A172 (cell line): ENCODE measurements at regions not wholly inside any gene's neighbourhood (a gene's known extent, or its start where the extent isn't known, plus 50 kb on each side); places are given as distances from the start of the nearest gene placed in this dataset.

Source experiments
- DNase-seq: peaks from one replicate; pipeline ENCODE4 v3.0.0-alpha.2; 2015; ENCODE audit warnings: low spot score

DNA sequence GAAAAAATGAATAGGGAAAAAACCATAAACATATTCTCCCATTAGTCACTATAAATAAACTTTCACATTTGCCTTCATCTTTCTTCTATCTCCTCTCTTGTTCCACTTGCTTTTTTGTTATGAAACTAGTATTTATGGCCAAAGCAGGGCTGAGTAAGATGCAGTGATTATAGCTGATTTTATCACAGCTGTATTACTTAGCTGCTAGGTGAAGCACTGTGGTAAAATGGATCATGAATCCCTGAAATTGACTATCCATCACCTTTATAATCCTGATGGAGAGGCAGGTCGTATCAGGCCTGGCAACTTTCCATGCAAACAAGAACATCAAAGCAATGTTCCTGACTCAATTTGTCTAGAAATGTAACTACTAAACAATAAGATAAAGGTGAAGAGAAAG lies 471.6 kb downstream of the TUSC7 start:
- no peak for DNase-seq

DNA sequence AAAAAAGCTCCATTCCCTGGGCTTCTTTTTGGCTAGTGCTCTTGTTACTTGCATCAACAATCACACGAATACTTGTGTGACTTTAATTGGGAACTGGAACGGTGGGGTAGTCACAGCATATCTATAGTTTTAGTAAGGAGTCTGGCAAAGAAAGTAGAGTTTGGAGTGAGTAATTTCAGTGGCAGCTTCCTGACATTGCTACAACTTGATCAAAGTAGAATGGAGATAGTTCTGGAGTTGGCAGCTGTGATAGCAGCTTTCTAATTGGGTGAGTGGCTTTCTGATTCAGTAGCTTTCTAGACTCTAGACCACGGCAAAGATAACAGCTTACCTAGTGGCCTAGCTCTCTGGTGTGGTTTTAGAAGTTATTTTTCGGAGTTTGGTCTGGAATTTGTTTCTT lies 475.0 kb downstream of the TUSC7 start:
- DNase-seq, result no peak

DNA sequence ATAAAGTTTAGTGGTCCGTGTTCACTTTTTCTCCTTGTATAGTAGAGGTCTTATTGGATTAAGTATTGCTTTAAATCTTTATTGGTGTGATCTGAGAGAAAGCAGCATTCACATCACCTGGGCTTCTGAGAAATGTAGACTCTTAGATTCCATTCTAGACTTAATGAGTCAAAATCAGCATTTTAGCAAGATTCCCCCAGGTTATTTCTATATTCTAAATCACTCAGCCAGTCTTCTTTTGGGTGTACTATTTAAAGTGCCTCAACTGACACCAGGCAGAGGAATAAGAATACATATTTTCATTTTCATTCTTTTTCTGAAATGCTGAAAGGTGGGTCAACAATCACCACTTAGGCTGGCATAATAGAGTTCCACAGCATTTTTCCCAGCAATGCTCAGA lies 481.7 kb downstream of the TUSC7 start:
- DNase-seq, result no peak

DNA sequence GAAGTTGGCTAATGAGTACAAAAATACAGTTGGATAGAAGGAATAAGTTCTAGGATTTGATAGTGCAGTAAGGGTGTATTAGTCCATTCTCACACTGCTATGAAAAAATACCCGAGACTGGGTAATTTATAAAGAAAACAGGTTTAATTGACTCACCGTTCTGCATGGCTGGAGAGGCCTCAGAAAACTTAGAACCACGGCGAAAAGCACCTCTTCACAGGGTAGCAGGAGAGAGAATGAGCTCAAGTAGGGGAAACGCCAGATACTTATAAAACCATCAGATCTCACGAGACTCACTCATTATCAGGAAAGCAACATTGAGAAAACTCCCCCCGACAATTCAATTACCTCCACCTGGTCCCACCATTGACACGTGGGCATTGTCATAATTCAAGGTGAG lies 483.3 kb downstream of the TUSC7 start:
- no peak for DNase-seq

DNA sequence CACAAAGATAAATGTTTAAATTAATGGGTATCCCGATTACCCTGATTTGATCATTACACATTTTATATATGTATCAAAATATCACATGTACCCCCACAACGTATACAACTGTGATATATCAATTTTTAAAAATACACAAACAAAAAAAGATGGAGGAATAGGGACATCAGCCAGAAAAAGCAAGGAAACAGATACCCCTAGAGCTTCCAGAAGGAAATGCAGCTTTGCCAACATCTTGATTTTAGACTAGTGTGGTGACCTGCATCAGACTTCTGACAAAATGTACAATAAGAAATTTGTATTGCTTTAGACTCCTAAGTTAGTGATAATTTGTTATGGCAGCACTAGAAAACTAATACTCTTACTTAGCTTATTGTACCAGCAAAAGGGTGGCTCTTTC lies 483.8 kb downstream of the TUSC7 start:
- DNase-seq, result no peak

DNA sequence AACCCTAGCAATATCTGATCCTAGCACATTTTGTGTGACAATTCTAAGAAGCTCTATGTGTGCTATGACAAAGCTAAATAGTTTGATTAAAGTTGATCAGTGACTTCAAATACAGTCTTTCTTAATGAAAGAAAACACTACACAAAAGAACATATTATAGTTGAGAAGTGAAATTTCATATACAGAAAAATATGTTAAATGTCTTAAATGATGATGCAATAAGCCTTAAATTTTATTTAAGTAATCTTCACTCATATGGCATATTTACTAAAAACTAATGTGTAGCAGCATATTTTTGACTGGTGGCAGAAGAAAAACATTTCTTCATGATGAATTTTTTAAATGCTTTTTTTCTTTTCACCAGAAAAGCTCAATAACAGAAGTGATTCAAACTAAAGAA lies 485.5 kb downstream of the TUSC7 start:
- no peak for DNase-seq

DNA sequence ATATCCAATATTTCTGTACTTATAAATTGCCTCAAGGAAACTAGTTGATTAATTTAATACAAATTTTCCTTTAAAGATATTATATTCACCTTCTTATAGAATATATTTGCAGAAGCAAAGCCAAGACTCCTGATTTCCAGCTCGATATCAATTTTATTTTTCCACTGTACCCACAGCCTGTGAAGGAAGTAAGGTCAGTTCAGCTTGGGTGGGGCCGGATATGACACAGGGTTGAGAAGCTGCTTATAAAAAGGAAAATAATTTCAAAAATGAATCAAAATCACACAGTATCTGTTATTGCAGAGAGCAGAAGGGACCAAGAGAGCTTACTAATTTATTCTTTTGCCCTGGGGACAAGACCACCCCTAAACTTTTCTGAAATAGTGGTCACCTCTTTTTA lies 491.4 kb downstream of the TUSC7 start:
- DNase-seq, result no peak

DNA sequence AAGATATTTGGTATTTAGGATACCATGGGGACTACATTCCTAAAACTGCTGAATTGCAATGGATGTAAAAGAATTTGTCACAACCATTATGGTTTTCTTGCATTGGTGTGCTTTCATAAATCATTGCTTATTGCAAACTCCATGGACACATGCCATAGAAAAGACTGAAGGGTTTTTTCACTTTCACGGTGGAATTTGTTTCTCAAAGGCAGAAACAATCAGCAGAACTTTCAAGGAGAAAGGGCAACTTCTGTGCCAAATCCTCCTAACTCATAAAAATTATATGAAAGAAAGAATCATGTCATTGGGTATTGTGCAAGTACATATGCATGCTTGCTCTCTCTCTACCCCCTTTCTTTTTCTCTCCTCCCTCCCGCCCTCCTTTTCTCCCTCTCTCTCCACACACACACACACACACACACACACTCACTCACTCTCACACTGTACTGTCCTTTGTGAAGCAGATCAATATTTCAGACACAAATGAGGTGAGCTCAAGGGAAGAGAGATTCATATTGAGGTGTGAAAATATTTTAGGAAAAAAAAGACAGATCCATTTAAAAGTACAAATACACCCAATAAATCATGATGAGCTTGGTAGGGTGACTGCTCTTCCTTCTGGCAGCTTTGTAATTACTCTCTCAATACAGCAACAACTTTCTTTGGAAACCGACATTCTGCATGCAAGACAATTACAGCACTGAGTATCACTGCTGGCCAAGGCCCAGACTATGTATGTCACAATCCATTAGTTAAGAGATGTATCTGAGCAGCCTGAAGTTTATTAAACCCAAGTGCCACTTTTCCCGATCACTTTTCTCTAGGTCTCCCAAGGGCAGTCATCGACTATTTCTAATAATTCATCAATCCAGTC lies 492.6 kb downstream of the TUSC7 start:
- DNase-seq, result no peak

DNA sequence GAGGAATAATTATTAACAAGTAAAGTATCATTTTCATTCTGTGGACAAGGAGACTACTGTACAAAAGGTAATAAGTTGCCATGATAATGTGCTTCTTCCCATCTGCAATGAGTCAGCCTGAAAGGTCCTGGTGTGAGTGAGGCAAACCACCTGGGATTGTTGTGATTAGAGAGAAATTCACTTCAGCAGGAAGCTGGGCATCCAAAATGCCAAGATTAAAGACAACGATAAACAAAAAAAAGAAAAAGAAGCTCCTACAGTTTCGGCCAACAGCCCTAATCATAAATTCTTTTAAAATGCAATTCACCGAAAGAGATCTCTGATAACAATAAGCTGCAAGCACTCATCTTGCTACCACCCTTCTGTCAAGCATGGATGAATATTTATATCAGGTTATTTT lies 507.8 kb downstream of the TUSC7 start:
- DNase-seq, result no peak

DNA sequence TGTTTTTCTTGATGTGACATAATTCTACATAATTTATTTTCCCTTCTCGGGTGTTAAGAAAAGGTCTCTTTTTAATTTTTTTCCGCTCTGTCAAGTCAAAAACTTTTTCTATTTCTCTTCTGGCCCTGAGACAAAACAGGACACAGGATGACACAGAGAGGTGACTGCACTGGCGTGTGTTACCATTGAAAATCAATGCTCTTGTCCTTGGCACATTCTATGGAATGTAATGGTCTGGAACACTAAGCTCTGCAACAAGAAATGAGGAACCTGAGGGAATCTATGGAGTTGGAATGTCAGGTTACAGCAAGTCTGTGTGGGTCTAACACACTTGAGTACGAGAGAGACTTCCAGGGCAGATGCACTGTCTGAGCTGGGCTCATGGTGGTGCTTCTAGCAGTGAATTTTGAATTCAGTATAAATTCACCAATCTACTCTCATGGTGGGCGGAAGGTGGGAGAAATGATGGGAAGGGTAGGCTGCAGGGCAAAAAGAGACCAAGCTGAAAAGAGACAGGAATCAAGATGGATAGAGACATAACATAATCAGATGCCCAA lies 508.3 kb downstream of the TUSC7 start:
- no peak for DNase-seq

DNA sequence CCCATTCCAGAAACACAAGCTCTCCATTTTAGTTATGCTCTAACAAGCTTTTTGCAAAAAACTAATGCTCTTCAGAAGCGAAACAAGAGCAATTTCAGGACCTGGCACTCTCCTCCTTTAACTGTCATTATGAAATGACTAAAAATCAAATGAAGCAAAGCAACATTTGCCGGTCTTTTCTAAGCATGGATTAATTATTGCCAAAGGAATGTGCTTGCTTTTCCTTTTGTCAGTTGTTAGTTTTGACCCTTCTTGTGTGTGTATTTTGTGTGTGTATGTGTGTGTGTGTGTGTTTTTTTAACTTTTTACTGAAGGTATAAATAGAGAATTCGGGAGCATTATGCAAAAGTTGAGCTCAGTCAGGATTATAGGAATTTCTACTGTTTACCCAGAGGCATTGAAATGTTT lies 509.1 kb downstream of the TUSC7 start:
- no peak for DNase-seq

DNA sequence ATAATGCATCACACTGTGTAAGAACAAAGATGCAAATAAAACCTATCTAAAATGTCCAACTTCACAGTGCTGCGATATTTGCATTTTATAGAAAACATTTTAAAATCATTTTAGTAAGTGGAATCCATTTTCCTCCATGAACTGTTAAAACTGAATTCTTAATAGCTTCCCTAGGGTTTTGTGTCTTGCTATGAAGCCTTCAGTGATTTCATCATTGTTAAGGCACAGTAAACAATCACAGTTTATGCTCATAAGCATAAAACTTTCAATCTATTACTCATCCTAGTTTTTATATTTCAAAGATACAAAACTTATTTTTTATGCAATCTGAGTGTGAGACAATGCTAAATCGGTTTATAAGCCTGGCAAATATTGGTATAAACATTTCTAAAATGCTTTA lies 509.7 kb downstream of the TUSC7 start:
- no peak for DNase-seq

DNA sequence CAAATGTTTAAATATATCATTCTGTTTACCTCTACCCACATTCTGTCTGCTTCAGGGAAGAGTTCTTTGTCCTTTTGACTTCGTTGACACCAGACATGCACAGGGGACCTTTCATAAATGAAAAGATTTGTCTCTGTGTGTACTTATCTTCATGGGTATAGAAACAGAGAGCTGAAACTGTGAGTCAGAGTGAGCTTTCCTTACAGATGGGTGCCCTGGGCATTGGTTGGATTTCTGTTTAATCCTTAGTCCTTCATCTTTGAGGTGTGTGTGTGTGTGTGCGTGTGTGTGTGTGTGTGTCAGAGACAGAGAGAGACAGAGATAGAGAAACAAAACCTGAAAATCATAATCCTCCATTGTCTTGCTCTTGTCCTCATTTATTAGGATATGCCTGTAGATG lies 517.4 kb downstream of the TUSC7 start:
- no peak for DNase-seq

DNA sequence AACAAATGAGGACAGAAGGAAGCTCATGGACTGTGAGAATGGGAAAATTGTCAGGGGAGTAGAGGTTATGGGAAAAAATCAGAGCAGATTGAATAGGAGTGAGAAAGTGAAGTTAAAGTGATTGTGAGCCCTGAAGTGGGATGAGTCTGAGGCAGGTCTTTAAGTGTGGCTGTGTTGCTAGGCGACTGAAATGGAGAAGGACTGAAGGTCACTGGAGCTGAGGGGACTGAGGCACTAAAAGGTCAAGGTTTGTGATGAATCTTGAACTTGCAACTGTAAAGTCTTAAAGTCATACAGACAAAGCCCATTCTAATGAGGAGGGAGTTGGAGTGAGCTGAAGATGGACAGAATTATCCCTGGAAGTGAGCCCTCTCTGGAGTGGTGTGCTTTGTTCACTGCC lies 518.9 kb downstream of the TUSC7 start:
- no peak for DNase-seq

DNA sequence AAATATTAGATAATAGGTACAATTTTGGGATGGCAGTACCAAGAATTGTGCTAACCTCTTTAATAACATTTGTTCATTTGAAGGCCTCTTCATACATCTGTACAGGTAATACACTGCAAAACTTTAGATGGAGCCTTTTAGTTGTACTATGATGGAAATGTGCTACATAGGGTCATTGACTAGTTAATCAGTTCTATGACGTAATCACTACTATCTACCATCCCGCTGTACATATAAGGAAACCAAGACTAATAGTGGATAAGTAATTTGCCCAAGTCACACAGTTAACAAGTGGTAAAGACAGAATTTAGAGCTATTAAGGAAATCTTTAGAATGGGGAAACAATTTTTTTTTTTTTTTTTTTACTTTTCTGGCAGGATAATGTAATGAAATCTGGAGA lies 521.3 kb downstream of the TUSC7 start:
- DNase-seq, result no peak

DNA sequence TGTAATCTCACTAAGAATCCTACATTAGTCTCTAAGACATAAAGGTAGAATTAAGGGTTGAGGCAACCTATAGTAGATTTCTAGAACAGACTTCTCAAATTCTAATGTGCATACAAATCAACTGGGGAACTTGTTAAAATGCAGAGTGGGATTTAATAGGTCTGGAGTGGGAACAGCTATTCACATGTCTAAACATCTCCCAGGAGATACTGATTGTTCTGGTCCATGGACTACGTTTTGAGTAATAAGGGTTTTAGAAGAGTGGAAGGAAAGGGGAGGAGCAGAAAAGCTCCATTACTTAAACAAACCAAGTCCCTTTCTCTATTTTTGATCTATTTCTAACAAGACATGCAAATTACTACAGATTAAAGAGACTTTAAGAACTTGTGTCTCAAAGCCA lies 524.8 kb downstream of the TUSC7 start:
- no peak for DNase-seq

DNA sequence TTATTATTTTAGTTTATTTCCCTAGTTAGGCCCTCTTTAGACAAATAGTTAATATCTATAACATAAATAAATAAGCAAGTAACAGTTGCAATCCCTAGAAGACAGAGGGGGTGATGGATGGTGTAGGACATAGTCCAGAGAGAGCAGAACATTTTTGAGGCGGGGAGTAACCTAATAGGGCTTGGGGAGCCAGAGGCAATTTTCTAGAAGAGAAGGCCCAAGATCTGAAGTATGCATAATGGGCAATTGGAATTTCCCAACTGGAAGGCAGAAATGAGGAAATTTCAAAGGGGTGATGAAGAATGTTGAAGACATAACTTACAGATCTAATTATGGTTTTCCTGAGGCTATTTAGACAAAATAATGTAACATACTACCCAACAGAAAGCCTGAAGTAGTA lies 525.7 kb downstream of the TUSC7 start:
- DNase-seq, result no peak

DNA sequence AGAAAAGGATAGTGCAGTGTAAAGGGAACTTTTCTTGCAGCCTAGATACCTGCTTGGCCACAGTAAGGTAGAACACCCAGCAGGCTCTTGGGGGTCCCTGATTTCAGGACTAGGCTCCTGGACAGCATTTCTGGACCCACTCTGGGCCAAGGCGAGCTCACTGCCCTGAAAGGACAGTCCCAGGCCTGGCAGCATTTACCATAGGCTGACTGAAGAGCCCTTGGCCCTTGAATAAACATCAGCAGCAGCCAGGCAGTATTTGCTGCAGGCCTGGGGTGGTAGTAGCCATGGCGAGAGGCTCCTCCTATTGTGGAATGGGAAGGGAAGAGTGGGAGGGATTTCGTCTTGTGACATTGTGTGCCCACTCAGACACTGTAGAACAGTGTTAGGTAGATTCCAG lies 529.2 kb downstream of the TUSC7 start:
- no peak for DNase-seq

DNA sequence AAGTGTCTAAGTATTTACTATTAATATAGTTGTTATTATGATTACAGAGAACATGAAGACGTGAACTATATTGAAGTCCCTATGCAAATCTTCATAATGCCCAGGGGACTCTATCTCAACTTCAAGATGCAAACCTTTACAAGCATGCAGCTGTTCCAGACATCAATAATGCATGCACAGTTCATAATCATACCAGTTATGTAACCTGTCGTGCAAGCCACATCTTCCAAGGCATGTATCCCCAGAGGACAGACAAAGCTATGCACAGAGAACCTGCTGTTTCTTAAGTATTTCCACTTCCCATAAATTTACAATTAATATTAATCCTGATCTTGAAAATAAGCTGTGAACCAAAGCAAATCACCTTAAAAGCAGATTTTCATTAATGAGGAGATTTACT lies 534.1 kb downstream of the TUSC7 start:
- DNase-seq, result no peak

DNA sequence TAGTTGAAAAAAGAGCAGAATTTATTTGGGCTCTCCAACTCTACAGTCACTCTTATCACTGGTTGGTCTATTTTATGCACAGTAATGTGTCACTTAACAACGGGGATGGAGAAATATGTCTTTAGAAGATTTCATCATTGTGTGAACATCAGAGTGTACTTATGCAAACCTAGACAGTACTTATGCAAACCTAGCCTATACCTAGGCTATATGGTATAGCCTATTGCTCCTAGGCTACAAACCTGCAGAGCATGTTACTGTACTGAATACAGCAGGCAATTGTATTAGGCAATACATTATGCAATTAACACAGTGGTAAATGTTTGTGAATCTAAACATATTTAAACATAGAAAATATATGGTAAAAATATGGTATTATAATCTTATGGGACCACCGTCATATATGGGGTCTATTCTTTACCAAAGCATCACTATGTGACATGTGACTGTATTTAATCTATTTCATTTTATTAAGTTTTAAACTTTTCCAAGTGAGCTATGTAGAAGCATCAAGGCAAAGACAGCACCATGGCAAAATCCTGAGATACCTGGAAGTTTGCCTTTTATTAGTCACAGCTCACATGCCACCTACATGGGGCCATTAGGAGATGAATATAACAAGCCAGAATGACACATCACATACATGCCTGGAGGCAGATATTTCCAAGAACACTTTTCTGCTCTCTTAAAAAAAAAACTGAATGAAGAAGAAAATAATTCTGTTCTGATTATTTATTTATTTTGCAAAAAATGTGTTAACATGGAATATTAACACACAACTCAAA lies 537.4 kb downstream of the TUSC7 start:
- no peak for DNase-seq

DNA sequence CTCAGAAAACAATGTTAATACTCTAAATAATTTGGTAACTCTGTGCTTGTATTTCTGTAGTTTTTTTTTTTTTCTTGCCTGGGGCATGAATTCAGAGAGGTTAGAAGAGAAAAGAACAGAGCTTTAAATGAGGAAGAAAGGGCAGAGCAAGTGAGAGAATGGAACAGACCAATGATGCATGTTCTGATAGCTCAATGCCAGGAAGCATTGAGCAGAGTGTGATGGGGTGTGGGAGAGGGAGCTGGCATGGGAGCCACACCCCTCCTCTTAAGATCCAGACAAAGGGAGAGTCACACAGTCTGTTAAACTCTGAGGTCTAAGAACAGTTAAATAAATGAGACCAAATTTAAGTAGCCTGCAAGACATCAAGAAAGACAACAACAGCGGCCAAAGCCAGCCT lies 538.6 kb downstream of the TUSC7 start:
- no peak for DNase-seq

DNA sequence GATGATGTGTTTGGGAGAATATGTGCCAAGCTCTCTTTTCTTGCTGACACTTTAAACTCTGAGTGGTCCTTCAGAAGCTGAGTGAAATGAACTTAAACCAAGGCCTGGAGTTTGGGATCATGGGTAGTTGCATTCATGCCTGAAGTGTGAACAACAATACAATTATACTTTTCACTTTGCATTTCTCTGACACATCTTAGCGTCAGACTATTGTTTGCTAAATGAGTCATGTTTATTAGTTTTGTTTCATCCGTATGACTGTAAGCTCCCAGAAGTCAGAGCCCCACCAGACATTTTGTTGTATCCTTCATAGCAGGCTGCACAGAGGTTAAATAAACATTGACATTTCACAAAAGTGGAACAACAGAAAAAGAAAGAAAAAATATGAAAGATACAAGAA lies 542.6 kb downstream of the TUSC7 start:
- DNase-seq, result no peak

DNA sequence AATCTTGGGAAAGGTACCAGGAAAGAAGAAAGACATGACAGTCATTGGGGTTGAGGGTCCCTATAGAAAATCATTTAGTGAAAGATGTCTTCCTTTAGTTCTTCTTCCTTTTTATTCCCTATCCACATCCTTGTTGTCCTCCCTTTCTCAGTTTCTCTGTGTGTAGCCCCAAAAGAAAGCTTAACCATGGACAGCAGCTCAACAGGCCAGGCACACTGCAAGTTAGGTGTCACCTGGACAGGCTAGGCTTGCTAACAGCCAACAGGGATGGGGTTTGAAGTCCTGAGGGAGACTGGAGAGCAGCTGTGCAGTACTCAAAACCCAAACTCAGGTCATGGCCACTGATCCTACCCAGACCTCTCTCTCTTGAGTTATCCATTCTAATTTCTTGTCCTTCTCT lies 543.1 kb downstream of the TUSC7 start:
- DNase-seq, result no peak
